ENCODE measurements at regions not wholly inside any gene's neighbourhood (a gene's known extent, or its start where the extent isn't known, plus 50 kb on each side); places are given as distances from the start of the nearest gene placed in this dataset.

DNA sequence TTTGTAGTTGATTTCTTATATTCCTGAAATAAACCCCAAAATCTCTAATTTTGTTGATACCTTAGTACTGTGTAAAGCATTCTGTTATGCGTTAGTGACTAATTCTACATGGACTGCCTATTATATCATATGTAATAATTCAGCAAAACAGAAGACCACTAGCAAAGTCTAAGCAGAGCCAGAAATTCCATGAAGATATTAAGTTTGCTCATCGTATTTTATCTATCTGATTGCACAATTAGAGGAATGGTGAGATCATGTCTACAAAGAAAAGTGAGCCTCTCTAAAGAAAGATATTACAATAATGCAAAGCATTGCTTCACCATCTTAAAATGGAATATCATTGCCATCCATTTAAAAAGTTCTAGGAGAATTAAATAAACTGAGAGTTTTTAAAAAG is 374.6 kb upstream of the SLC7A11 start:
- no peak overlapping the region for H3K56ac ChIP-seq (ENCODE audit: extremely low read depth, insufficient read depth, low read length)
- H3K4me2 ChIP-seq (ENCODE audit: low read depth, low read length): no peak overlapping the region
- no peak overlapping the region for H3K23ac ChIP-seq (ENCODE audit: low read depth, low read length)
- H4K91ac ChIP-seq (ENCODE audit: insufficient read depth, low read depth, low read length): no peak overlapping the region
- no peak overlapping the region for H3K14ac ChIP-seq (replicated peaks; ENCODE audit: low read depth, low read length)
- TF ChIP-seq CEBPB (IDR thresholded peaks at IDR 0.05; ENCODE audit: low read depth, low read length) (peak; percentile 96), POLR2A (IDR thresholded peaks at IDR 0.05; ENCODE audit: low read depth, low read length) (no peak)
- TF ChIP-seq, protein P1, sequence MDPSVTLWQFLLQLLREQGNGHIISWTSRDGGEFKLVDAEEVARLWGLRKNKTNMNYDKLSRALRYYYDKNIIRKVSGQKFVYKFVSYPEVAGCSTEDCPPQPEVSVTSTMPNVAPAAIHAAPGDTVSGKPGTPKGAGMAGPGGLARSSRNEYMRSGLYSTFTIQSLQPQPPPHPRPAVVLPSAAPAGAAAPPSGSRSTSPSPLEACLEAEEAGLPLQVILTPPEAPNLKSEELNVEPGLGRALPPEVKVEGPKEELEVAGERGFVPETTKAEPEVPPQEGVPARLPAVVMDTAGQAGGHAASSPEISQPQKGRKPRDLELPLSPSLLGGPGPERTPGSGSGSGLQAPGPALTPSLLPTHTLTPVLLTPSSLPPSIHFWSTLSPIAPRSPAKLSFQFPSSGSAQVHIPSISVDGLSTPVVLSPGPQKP (IDR thresholded peaks at IDR 0.05; ENCODE audit: borderline replicate concordance, low read depth, low read length): no peak
- ATAC-seq (ENCODE audit: low read depth) (peak; percentile 60), DNase-seq (peak; percentile 68)
- CTCF ChIA-PET: no interaction called here
- no peak overlapping the region for H4K8ac ChIP-seq (ENCODE audit: low read depth in 2 of 2, low read length in 2 of 2)
- no CpG with 5 or more reads among the region's 2 CpGs for WGBS, 2 experiments (ENCODE audit: extremely low coverage in 2 of 2, insufficient read length in 1 of 2)
- H3K36me3 ChIP-seq (ENCODE audit: control insufficient read depth, insufficient read depth, low read length): no peaks in the 10 kb centered on the region
- no peak overlapping the region for H2BK20ac ChIP-seq (ENCODE audit: low read depth, low read length)
- intact Hi-C loops (cut with micrococcal nuclease): no loop called here
- H3K79me1 ChIP-seq (ENCODE audit: low read depth in 1 of 2, low read length in 2 of 2): no peaks in the 10 kb centered on the region
- no peak overlapping the region for H3K27ac ChIP-seq (ENCODE audit: insufficient read depth, low read length)
- POLR2A ChIA-PET (ENCODE audit: unreplicated experiment): no interaction called here
- no peaks in the 10 kb centered on the region for H4K20me1 ChIP-seq (ENCODE audit: insufficient read depth, low read length)
- no peak overlapping the region for H2AK5ac ChIP-seq (ENCODE audit: low read depth, low read length)
- H3K9ac ChIP-seq (ENCODE audit: low read depth, low read length): no peak overlapping the region
- H3K18ac ChIP-seq (ENCODE audit: low read depth, low read length): no peak overlapping the region
- H3K4me3 ChIP-seq (ENCODE audit: insufficient read depth, low read depth, low read length): no peak overlapping the region
- no peaks in the 10 kb centered on the region for H3K9me1 ChIP-seq (ENCODE audit: insufficient read depth, low read length)
- H3K27me3 ChIP-seq (ENCODE audit: control insufficient read depth, insufficient read depth, low read length): no peaks in the 10 kb centered on the region
- H4K5ac ChIP-seq (ENCODE audit: low read depth, low read length): no peak overlapping the region
- no peaks in the 10 kb centered on the region for H3K9me3 ChIP-seq (ENCODE audit: control insufficient read depth, insufficient read depth, low read length)
- no peaks in the 10 kb centered on the region for H3K4me1 ChIP-seq (ENCODE audit: control insufficient read depth, insufficient read depth, low read length)
- no peak overlapping the region for H2BK15ac ChIP-seq (ENCODE audit: low read depth, low read length)
- H2AFZ ChIP-seq (replicated peaks; ENCODE audit: low read length, poor library complexity): no peak overlapping the region
- in situ Hi-C loops (cut with MboI; ENCODE audit: low sequenced_read_pairs): no loop called here
- no TSS peak for BruUV-seq (replicated peaks)
- dilution Hi-C loops (cut with HindIII; ENCODE audit: low sequenced_read_pairs, unreplicated experiment): no loop called here
- H2BK120ac ChIP-seq (ENCODE audit: low read depth, low read length): no peak overlapping the region
- no peak overlapping the region for H2AK9ac ChIP-seq (replicated peaks; ENCODE audit: low read depth, low read length, poor library complexity)
- H3K4ac ChIP-seq (ENCODE audit: low read depth, low read length): no peak overlapping the region
- no peak overlapping the region for H2BK5ac ChIP-seq (ENCODE audit: low read depth, low read length, poor library complexity, severe bottlenecking)
